Anterior cingulate cortex (tissue), 58 donors: ENCODE measurements at regions not wholly inside any gene's neighbourhood (a gene's known extent, or its start where the extent isn't known, plus 50 kb on each side); places are given as distances from the start of the nearest gene placed in this dataset.
A peak's percentile ranks its signal among the peaks of the same experiment; 100 is the strongest.

Experiments
- DNase-seq, 58 donors: peaks; one replicate each; lab custom pipeline; 2025; lab: John Stamatoyannopoulos, UW

DNA sequence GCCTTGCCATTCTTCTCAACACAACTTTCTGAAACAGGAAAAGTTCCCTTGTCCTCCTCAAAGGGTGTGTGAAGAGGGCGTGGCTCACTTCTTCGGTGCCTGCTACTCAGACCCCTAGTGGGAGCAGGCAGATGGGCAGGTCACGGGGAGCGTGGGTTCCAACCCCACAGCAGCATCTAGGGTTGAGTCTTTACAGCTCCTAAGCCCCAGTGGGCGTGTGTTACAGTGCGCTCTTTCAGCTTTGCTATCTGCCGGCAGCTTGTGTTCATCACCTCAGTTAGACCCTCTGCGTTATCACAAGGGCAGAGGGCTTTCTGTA lies 57.5 kb upstream of the KLF3 start:
- DNase-seq, result no peak

DNA sequence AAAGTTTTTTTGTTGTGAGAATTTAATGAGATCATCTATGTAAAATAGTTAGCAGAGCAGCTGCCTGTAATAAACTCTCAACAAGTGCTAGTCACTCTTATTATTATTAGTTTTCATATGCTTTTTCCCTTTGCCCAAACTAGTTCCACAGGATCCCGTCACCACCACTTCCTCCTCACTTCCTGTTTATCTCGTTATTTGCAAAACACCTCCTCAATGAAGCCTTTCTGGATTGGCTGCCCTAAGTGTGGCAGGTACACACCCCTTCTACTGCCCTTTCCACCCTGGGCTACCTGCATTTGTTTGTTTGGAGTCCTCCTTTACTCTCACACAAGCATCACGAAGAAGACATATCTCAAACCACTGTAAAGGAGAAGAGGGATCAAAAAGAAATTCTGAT lies 54.4 kb upstream of the KLF3 start:
- no peak for DNase-seq

DNA sequence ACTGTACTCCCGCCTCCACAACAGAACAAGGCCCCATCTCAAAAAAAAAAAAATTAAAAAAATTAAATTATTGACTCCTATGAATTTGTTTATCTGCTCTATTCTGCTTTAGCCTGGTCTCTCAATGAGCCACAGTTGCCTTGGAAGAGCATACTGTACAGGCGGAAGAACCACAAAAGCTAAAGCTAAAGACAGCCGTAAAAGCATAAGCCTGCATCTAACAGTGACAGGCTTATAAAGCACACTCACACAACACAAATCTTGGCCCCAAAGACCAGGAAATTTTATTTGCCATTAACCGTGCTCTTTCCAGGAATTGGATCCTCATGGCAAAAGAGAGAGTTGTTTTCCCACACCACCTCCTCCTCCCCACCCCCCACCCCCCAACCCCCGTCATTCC lies 53.5 kb upstream of the KLF3 start:
- DNase-seq, result no peak

DNA sequence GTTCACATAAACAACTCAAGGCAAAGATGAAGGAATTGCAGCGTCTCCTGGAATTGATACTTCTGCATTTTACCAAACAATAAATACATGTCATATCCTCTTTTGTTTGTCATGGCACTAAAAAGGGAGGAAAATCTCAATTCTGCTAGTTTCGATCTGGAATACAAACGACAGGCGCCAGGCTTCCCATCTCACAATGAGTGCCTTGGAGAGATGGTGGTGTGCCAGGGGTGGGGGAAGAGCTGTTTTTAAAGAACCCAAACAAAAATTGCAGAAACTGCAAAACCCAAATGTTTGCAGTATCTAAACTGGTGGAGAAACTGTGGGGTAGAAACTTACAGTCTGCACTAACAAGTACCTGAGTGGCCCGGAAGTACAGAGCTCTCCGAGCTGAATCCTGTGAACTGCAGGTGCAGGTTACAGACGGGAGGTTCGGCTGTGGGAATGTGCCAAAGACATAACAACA lies 53.0 kb upstream of the KLF3 start:
- peak in 26 of 58 donors; percentile 2 to 59 (median 14) for DNase-seq

DNA sequence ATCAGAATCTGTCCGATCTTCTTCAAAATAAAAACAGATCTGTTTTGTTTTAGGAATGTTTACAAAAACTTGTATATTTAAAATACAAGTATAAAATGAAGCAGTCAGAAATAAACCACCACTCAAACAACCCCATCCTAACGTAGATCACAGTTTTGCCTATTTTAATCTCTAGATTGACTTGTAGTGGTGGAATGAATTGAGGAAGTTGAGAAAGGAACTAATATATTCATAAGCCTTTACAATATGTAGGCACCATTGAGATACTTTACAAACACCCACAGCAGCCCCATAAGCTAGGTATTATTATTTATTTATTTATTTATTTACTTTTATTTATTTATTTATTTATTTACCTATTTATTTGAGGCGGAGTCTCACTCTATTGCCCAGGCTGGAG lies 52.3 kb upstream of the KLF3 start:
- DNase-seq, result no peak

DNA sequence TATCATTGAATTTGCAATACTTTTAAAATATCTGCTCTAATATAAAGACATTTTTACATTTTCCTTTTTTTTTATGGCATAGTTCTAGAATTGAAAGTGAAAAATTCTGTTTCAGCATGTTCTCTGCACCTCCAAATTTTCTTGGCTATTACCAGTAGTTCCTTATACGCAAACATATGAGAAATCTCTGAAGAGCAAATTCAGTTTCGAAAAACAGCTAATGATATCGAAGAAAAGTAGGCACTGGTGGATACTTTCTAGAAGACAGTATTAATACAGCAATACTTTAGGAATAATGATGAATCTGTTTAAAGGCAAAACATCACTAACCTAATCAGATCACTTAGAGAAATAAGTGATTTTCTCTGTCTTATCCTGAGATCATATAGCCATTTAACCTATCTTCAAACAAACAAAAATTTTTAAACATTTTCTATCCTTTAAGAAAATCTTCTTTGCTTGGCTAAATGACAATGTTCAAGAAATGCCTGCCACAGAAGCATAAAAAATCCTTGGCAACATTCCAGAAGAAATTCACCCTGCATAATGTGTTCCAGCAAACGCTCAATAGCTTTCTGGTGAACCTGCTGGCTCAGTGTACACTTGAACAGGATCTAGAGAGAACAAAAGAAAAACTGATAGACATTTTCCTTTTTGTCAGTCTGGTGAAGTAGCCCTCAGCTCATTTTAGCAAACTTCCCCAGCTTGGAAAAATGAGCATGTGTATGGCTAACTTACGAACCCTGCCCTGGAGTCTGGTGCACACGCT lies 51.2 kb upstream of the KLF3 start:
- DNase-seq, result no peak
